ENCODE measurements at regions not wholly inside any gene's neighbourhood (a gene's known extent, or its start where the extent isn't known, plus 50 kb on each side); places are given as distances from the start of the nearest gene placed in this dataset.

GRCh38 chr5:56466136-56466816 is 233.1 kb upstream of the ANKRD55 start:
- in situ Hi-C loops (cut with HindIII; ENCODE audit: low sequenced_read_pairs): no loop called here

GRCh38 chr5:56465769-56466135 is 232.6 kb upstream of the ANKRD55 start:
- in situ Hi-C loops (cut with HindIII; ENCODE audit: low sequenced_read_pairs): no loop called here

DNA sequence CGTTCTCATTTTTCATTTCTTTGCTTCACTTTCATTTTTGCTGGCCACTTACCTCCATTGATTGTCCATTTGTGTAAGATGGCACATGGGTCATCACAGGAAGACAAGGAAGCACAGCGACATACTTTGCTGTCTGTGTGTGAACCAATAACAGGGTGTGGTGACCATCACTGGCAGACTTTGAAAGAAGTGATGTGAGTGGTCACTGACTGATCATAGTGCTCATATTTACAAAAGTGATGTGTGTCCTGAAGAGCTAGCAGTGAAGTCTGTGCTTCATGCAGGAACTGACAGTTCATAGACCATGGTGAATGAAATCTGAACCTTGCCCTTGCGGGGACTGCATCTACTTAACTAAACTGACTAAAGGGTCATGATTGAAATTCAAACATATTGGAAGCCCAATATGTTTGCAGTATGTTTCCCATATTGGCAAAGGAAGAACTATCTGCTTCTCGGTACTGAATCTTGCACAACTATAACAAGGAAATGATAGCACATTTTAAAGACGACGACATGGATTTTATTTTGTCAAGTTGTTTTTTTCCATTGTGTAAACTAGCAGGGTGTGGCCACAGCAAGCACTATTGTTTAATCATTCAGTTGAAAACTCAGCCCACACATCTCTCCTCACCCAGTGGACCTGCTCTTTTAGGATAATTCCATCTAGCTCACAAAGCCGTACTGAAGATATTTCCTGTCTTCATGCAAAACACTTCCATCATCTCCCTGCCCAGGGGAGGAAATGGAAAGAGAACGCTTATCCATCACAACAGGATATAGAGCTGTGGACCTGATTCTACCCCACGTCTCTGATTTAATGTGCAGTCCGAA is 232.0 kb upstream of the ANKRD55 start:
- in situ Hi-C loops (cut with HindIII; ENCODE audit: low sequenced_read_pairs): no loop called here

- in situ Hi-C loops (cut with HindIII; ENCODE audit: low sequenced_read_pairs): no loop called here
Measured at GRCh38 chr5:56463944-56464571, 230.9 kb upstream of the ANKRD55 start.

- in situ Hi-C loops (cut with HindIII; ENCODE audit: low sequenced_read_pairs): no loop called here
Measured at GRCh38 chr5:56461584-56461983, 228.5 kb upstream of the ANKRD55 start.

- in situ Hi-C loops (cut with HindIII; ENCODE audit: low sequenced_read_pairs): no loop called here
Measured at GRCh38 chr5:56460681-56461191, 227.6 kb upstream of the ANKRD55 start.

- in situ Hi-C loops (cut with HindIII; ENCODE audit: low sequenced_read_pairs): no loop called here
Measured at GRCh38 chr5:56460195-56460546, 227.0 kb upstream of the ANKRD55 start.

DNA sequence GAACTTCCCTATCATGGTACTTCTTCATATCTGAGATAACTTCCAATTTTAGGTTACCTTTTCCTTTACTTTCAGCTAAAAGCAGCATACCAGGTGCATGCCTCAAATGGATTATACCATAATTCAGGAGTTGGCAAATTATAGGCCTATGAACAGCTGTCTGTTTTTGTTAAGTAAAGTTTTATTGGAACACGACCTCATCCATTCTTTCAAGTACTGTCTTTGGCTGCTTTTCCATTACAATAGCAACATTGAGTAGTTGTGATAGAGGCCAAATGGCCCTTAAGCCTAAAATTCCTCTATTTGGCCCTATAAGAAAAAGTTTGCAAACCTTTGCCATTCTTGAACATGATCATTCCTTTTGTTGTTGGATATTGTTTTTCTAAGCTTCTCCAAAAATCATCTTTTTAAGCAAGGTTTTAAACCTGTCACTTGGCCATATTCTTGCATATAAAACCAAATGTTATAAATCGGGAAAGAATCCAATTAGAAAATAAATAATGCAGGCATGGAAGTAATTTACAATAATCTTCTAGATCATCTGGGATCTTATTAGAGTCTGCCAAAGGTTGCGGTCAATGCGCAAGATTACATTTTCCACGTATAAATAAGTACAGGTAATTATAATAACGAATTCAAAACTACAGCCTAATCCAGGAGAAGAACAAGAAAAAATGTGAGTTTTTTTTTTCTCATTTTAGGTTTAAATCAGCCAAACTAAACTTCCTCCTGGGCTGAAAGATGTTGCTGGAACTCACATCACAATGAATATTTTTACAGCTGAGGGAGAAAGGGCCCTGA is 226.5 kb upstream of the ANKRD55 start:
- in situ Hi-C loops (cut with HindIII; ENCODE audit: low sequenced_read_pairs): no loop called here

DNA sequence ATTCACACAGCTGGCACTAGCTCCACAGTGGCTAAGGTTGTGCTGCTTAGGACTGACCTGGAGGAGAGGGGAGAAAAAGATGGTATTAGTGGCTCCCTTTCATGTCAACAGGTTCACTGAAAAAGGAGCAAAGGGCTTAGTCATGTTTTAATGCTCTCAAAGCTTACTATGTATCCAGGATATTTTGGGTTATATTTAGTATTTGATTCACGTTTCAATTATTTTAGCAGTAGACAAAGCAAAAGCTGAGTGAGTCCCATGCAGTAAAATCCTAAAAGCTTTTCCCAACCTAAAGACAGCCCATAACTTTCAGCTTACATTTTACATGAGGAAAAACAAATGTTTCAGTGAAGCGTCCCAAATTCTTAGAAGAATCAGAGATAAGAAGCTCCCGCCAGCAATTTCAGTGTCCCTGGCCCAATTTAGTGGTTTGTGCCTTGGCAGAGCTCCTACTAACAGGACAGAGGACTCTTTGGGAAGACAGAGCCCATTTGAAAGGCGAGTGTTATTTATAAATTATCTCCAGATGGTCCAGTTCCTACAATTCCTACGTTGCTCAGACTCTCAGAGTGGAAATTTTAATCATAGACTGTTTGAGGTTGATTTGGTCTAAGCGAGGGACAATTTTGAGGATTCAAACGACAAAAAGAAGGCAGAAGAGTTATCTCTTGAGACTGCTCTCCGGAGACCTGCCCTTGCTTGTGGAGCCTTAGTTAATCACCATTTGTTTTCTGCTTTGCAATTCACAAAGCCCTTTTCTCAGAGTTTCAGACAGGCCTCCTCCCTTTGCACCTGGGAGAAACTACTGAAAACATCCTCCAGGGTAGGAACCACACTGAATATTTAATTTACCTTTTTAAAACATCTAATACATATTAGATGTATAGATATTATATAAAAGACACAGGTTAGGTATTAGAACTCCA is 225.0 kb upstream of the ANKRD55 start:
- in situ Hi-C loops (cut with HindIII; ENCODE audit: low sequenced_read_pairs): no loop called here

- in situ Hi-C loops (cut with HindIII; ENCODE audit: low sequenced_read_pairs): no loop called here
Measured at GRCh38 chr5:56456002-56456401, 222.9 kb upstream of the ANKRD55 start.

- in situ Hi-C loops (cut with HindIII; ENCODE audit: low sequenced_read_pairs): no loop called here
Measured at GRCh38 chr5:56455417-56455816, 222.3 kb upstream of the ANKRD55 start.

DNA sequence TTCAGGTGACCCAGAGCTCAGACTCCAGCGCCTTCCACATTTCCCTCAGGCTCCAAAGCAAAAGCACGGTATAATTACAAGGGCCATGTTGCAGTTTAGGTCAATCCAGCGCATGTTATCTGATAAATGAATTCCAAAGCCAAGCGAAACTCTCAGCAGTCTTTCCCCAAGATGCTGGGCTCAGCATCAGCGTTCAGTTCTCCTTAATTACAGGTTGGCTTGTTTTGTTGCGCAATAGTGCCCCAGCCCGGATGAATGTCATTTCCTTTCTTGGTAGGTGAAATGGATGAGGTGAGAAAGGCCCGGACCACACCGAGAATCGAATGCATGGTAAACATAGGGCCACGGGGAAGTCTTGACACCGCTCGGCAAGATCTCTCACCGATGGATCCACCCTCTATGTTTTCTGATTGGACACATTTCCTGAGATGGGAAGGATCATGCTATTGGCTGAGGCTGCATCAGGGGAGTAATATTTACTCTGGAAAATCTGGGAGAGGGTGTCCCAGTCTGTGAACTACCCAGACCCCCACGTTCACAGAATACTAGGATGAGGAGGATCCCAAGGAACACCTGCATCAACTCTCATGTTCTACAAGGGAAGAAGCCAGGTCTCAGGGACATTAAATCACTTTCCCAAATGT is 221.2 kb upstream of the ANKRD55 start:
- in situ Hi-C loops (cut with HindIII; ENCODE audit: low sequenced_read_pairs): no loop called here

GRCh38 chr5:56451742-56452141 is 218.6 kb upstream of the ANKRD55 start:
- in situ Hi-C loops (cut with HindIII; ENCODE audit: low sequenced_read_pairs): no loop called here

DNA sequence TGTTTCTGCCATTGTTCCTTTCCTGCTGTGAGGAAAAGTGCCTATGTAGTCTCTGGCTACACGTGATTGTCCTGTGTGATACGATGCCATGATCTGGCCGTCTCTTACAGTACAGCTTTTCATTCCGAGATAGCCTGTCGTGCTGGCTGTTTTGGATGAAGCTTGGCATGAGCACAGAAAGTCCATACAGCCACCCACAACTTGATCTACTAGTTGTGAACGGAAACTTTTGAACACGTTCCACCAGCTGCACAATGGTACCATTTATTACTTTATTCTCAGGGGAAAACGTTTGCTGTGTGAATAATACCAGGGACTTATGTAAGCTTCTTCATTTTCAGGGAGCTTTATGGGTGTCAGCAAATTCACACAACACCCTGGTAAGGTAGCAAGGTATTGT is 217.6 kb upstream of the ANKRD55 start:
- in situ Hi-C loops (cut with HindIII; ENCODE audit: low sequenced_read_pairs): no loop called here

DNA sequence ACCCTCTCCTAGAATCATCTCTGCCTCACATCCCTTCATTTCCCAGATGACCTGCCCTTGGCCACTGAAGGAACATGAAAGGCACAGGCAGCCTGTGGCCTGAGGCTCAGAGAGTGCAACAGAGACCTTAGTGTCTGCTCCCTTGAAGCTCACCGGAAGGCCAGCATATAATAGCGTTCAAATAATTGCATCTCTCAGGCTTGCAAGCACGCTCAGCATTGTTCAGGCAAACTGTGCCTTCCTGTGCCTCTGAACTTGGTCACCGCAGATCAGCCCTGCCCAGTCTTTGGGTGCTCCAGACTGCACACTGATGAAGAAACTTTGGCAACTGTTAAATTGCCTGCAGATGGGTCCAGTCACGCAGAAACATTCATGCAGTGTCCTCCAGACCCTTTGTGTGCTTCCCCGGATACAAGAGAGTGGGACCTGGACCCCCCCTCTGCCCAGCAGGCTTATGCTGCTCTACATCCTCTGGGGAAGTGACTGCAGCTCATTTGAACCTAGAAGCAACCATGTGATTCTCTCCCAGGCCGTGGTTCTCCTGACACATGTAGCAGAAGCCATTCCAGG is 216.0 kb upstream of the ANKRD55 start:
- in situ Hi-C loops (cut with HindIII; ENCODE audit: low sequenced_read_pairs): no loop called here

DNA sequence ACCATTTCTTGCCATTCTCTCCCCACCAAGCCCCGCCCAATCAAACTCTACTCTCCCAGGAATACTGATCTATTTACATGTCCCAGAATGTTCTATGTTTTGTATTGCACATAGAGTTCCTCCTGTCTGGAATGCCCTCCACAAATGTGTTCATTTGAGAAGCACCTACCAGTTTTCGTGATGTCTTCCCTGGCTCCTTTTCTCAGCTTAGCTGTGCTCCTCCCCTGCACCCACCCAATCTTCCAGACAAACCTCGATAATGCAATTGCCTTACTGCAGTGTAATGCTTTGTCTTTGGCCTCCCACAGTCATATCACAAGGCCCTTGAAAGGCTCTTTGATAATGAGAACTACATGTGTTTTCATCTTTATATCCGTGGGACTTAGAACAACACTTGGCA is 214.5 kb upstream of the ANKRD55 start:
- in situ Hi-C loops (cut with HindIII; ENCODE audit: low sequenced_read_pairs): no loop called here

- in situ Hi-C loops (cut with HindIII; ENCODE audit: low sequenced_read_pairs): no loop called here
Measured at GRCh38 chr5:56447232-56447631, 214.1 kb upstream of the ANKRD55 start.

- in situ Hi-C loops (cut with HindIII; ENCODE audit: low sequenced_read_pairs): no loop called here
Measured at GRCh38 chr5:56446728-56447127, 213.6 kb upstream of the ANKRD55 start.

GRCh38 chr5:56443826-56444225 is 210.7 kb upstream of the ANKRD55 start:
- in situ Hi-C loops (cut with HindIII; ENCODE audit: low sequenced_read_pairs): no loop called here
